ENCODE measurements at regions not wholly inside any gene's neighbourhood (a gene's known extent, or its start where the extent isn't known, plus 50 kb on each side); places are given as distances from the start of the nearest gene placed in this dataset.

- TF ChIP-seq YY1 (IDR thresholded peaks at IDR 0.05; ENCODE audit: insufficient read depth, insufficient read length) (no peak), ZNF274 (IDR thresholded peaks at IDR 0.05; ENCODE audit: low read depth, low read length) (no peak)
These were observed 641.2 kb upstream of the VSTM2A start for GRCh38 chr7:53900856-53901528.

Measured in NT2/D1 (cell line).